ENCODE measurements at regions not wholly inside any gene's neighbourhood (a gene's known extent, or its start where the extent isn't known, plus 50 kb on each side); places are given as distances from the start of the nearest gene placed in this dataset.

- H3K9me3 Mint-ChIP-seq = no peaks in the 10 kb centered on the region
- DNase-seq (no peak), ATAC-seq (ENCODE audit: poor library complexity) (no peak)
- Histone ChIP-seq H3K27me3 (ENCODE audit: control insufficient read depth in 1 of 2, insufficient read depth in 2 of 2, low read length in 2 of 2) (no peaks in the 10 kb centered on the region), H3K36me3 (ENCODE audit: insufficient read depth, low read length) (no peaks in the 10 kb centered on the region), H3K27ac (ENCODE audit: low read depth in 1 of 2, low read length in 2 of 2) (no peak overlapping the region), H3K9me3 (ENCODE audit: control insufficient read depth in 1 of 2, insufficient read depth in 1 of 2, low read length in 2 of 2) (no peaks in the 10 kb centered on the region), H3K4me3 (ENCODE audit: low read length) (no peak overlapping the region), H3K4me1 (ENCODE audit: insufficient read depth, low read length) (no peaks in the 10 kb centered on the region)
- H3K27ac Mint-ChIP-seq = no peak overlapping the region
- intact Hi-C loops (cut with DNase I, micrococcal nuclease) = no loop called here
- TF ChIP-seq CTCF (IDR thresholded peaks at IDR 0.05) = no peak
- no peaks in the 10 kb centered on the region for H3K4me1 Mint-ChIP-seq (ENCODE audit: low read depth)
- CTCF ChIA-PET = no interaction called here
- no peak overlapping the region for H3K4me3 Mint-ChIP-seq
- POLR2A ChIA-PET = no interaction called here
- no peaks in the 10 kb centered on the region for H3K27me3 Mint-ChIP-seq
- no peaks in the 10 kb centered on the region for H3K36me3 Mint-ChIP-seq (ENCODE audit: low read depth)
Observed at GRCh38 chr1:67978890-67979516, 71.4 kb downstream of the DIRAS3 start.

- no peaks in the 10 kb centered on the region for H3K9me3 Mint-ChIP-seq
- no peak overlapping the region for H3K4me3 Mint-ChIP-seq
- Histone ChIP-seq H3K9me3 (ENCODE audit: control insufficient read depth in 1 of 2, insufficient read depth in 1 of 2, low read length in 2 of 2) (no peaks in the 10 kb centered on the region), H3K27ac (ENCODE audit: low read depth in 1 of 2, low read length in 2 of 2) (no peak overlapping the region), H3K27me3 (ENCODE audit: control insufficient read depth in 1 of 2, insufficient read depth in 2 of 2, low read length in 2 of 2) (no peaks in the 10 kb centered on the region), H3K4me1 (ENCODE audit: insufficient read depth, low read length) (no peaks in the 10 kb centered on the region), H3K36me3 (ENCODE audit: insufficient read depth, low read length) (no peaks in the 10 kb centered on the region), H3K4me3 (ENCODE audit: low read length) (no peak overlapping the region)
- no peak overlapping the region for H3K27ac Mint-ChIP-seq
- no peaks in the 10 kb centered on the region for H3K36me3 Mint-ChIP-seq (ENCODE audit: low read depth)
- TF ChIP-seq CTCF (IDR thresholded peaks at IDR 0.05) = no peak
- CTCF ChIA-PET = no interaction called here
- DNase-seq (no peak), ATAC-seq (ENCODE audit: poor library complexity) (no peak)
- intact Hi-C loops (cut with DNase I, micrococcal nuclease) = no loop called here
- POLR2A ChIA-PET = no interaction called here
- no peaks in the 10 kb centered on the region for H3K27me3 Mint-ChIP-seq
- H3K4me1 Mint-ChIP-seq (ENCODE audit: low read depth) = no peaks in the 10 kb centered on the region
Observed at GRCh38 chr1:67977756-67978155, 72.7 kb downstream of the DIRAS3 start.

GRCh38 chr1:67973051-67973450, 77.4 kb downstream of the DIRAS3 start:
- H3K4me1 Mint-ChIP-seq (ENCODE audit: low read depth) = no peaks in the 10 kb centered on the region
- H3K27ac Mint-ChIP-seq = no peak overlapping the region
- Histone ChIP-seq H3K27me3 (ENCODE audit: control insufficient read depth in 1 of 2, insufficient read depth in 2 of 2, low read length in 2 of 2) (no peaks in the 10 kb centered on the region), H3K27ac (ENCODE audit: low read depth in 1 of 2, low read length in 2 of 2) (no peak overlapping the region), H3K9me3 (ENCODE audit: control insufficient read depth in 1 of 2, insufficient read depth in 1 of 2, low read length in 2 of 2) (no peaks in the 10 kb centered on the region), H3K4me3 (ENCODE audit: low read length) (no peak overlapping the region), H3K36me3 (ENCODE audit: insufficient read depth, low read length) (no peaks in the 10 kb centered on the region), H3K4me1 (ENCODE audit: insufficient read depth, low read length) (no peaks in the 10 kb centered on the region)
- ChIA-PET POLR2A (no interaction called here), CTCF (no interaction called here)
- ATAC-seq (ENCODE audit: poor library complexity) = no peak
- H3K27me3 Mint-ChIP-seq = no peaks in the 10 kb centered on the region
- H3K9me3 Mint-ChIP-seq = peaks cover 9% of the 10 kb centered on the region
- DNase-seq = no peak
- no peak for TF ChIP-seq CTCF (IDR thresholded peaks at IDR 0.05)
- no peaks in the 10 kb centered on the region for H3K36me3 Mint-ChIP-seq (ENCODE audit: low read depth)
- intact Hi-C loops (cut with DNase I, micrococcal nuclease) = no loop called here
- no peak overlapping the region for H3K4me3 Mint-ChIP-seq

All from CD4-positive, alpha-beta T cell (primary cell).